Parathyroid adenoma (tissue), 2 donors: ENCODE measurements at regions not wholly inside any gene's neighbourhood (a gene's known extent, or its start where the extent isn't known, plus 50 kb on each side); places are given as distances from the start of the nearest gene placed in this dataset.

Experiments
- H2AFZ ChIP-seq: fragments of 300-600 bp; sonication (generic); one replicate; pipeline ENCODE4 v1.7.0; 2017; ENCODE audit warnings: antibody characterized with exemption, mild to moderate bottlenecking
- H3K27ac ChIP-seq: fragments of 300-600 bp; sonication (generic); one replicate; pipeline ENCODE4 v1.7.0; 2017
- H3K27me3 ChIP-seq: fragments of 300-600 bp; sonication (generic); one replicate; pipeline ENCODE4 v1.7.0; 2017; ENCODE audit warnings: low read length; ENCODE audit not compliant: control insufficient read depth, insufficient read depth
- H3K36me3 ChIP-seq: fragments of 300-600 bp; sonication (generic); one replicate; pipeline ENCODE4 v1.7.0; 2017; ENCODE audit warnings: low read length; ENCODE audit not compliant: control insufficient read depth, insufficient read depth
- H3K4me1 ChIP-seq: fragments of 300-600 bp; sonication (generic); one replicate; pipeline ENCODE4 v1.7.0; 2017; ENCODE audit warnings: control low read depth
- H3K4me2 ChIP-seq: fragments of 300-600 bp; sonication (generic); one replicate; pipeline ENCODE4 v1.7.0; 2017; ENCODE audit warnings: low read length
- H3K4me3 ChIP-seq: fragments of 300-600 bp; sonication (generic); one replicate; pipeline ENCODE4 v1.7.0; 2017; ENCODE audit warnings: low read depth, low read length
- H3K79me2 ChIP-seq: fragments of 300-600 bp; sonication (generic); one replicate; pipeline ENCODE4 v1.7.0; 2017; ENCODE audit warnings: control low read depth
- H3K9ac ChIP-seq: fragments of 300-600 bp; sonication (generic); one replicate; pipeline ENCODE4 v1.7.0; 2017; ENCODE audit warnings: mild to moderate bottlenecking
- H3K9me3 ChIP-seq: fragments of 300-600 bp; sonication (generic); one replicate; pipeline ENCODE4 v1.7.0; 2017; ENCODE audit warnings: low read length; ENCODE audit not compliant: control insufficient read depth
- CTCF ChIP-seq: fragments of 300-600 bp; sonication (generic); IDR thresholded peaks from one replicate; pipeline ENCODE4 v1.7.0; 2017; ENCODE audit warnings: antibody characterized with exemption, mild to moderate bottlenecking
- donor health status: primary hyperparathyroidism.

GRCh38 chr12:90233168-90234100 lies 524.8 kb upstream of the ATP2B1 start:
- no peaks in the 10 kb centered on the region for H3K9me3 ChIP-seq
- no peak for TF ChIP-seq CTCF

GRCh38 chr12:90229407-90230170 lies 521.0 kb upstream of the ATP2B1 start:
- Histone ChIP-seq H3K4me1 (no peaks in the 10 kb centered on the region), H3K9me3 (no peaks in the 10 kb centered on the region), H2AFZ (no peak overlapping the region), H3K9ac (no peak overlapping the region), H3K79me2 (no peaks in the 10 kb centered on the region), H3K36me3 (no peaks in the 10 kb centered on the region), H3K4me2 (no peak overlapping the region), H3K4me3 (no peak overlapping the region), H3K27ac (no peak overlapping the region), H3K27me3 (no peaks in the 10 kb centered on the region)
- no peak for TF ChIP-seq CTCF

More at GRCh38 chr12:90233168-90234100, 524.8 kb upstream of the ATP2B1 start:
- Histone ChIP-seq H3K27ac (no peak overlapping the region), H3K4me3 (no peak overlapping the region), H2AFZ (no peak overlapping the region), H3K79me2 (no peaks in the 10 kb centered on the region), H3K36me3 (no peaks in the 10 kb centered on the region), H3K27me3 (no peaks in the 10 kb centered on the region), H3K9ac (no peak overlapping the region), H3K4me2 (no peak overlapping the region), H3K4me1 (no peaks in the 10 kb centered on the region)

GRCh38 chr12:90226211-90226610 lies 517.6 kb upstream of the ATP2B1 start:
- no peak overlapping the region for H3K4me3 ChIP-seq
- H3K9me3 ChIP-seq = no peaks in the 10 kb centered on the region
- no peak for TF ChIP-seq CTCF
- no peaks in the 10 kb centered on the region for H3K27me3 ChIP-seq
- no peak overlapping the region for H2AFZ ChIP-seq
- H3K4me1 ChIP-seq = no peaks in the 10 kb centered on the region
- H3K4me2 ChIP-seq = no peak overlapping the region
- no peak overlapping the region for H3K27ac ChIP-seq
- no peaks in the 10 kb centered on the region for H3K79me2 ChIP-seq
- H3K36me3 ChIP-seq = no peaks in the 10 kb centered on the region
- no peak overlapping the region for H3K9ac ChIP-seq

GRCh38 chr12:90216815-90217214 lies 508.2 kb upstream of the ATP2B1 start:
- Histone ChIP-seq H3K27ac (no peak overlapping the region), H3K9me3 (no peaks in the 10 kb centered on the region), H3K4me2 (no peak overlapping the region), H3K36me3 (no peaks in the 10 kb centered on the region), H3K79me2 (no peaks in the 10 kb centered on the region), H3K4me3 (no peak overlapping the region), H3K27me3 (no peaks in the 10 kb centered on the region), H3K4me1 (no peaks in the 10 kb centered on the region), H3K9ac (no peak overlapping the region), H2AFZ (no peak overlapping the region)
- no peak for TF ChIP-seq CTCF
